Stimulated activated naive CD8-positive, alpha-beta T cell treated with anti-CD3 and anti-CD28 coated beads, Interleukin-15, amount 100 ng/mL, for 72 hours (primary cell): ENCODE measurements at regions not wholly inside any gene's neighbourhood (a gene's known extent, or its start where the extent isn't known, plus 50 kb on each side); places are given as distances from the start of the nearest gene placed in this dataset.

ENCODE experiments used
- ATAC-seq: fragments of 150-1000 bp; cut with Tn5 transposase; 2 replicates; pipeline ENCODE4 v1.10.0; 2021; ENCODE audit warnings: mild to moderate bottlenecking, moderate library complexity
- DNase-seq, 2 donors: peaks; one replicate each; pipeline ENCODE4 v3.0.0; 2021 to 2022
- H3K27ac Mint-ChIP-seq, 2 donors: one replicate each; pipeline ENCODE4 v1.8.0; 2022; ENCODE audit warnings: mild to moderate bottlenecking in 2 of 2, mixed read lengths in 2 of 2, moderate library complexity in 2 of 2
- H3K27me3 Mint-ChIP-seq: one replicate; pipeline ENCODE4 v1.8.0; 2022; ENCODE audit warnings: mixed read lengths
- H3K4me1 Mint-ChIP-seq: one replicate; pipeline ENCODE4 v1.8.0; 2022; ENCODE audit warnings: mild to moderate bottlenecking, mixed read lengths
- H3K4me3 Mint-ChIP-seq, 2 donors: one replicate each; pipeline ENCODE4 v1.8.0; 2022; ENCODE audit warnings: mild to moderate bottlenecking in 2 of 2, mixed read lengths in 2 of 2, moderate library complexity in 1 of 2
- H3K9me3 Mint-ChIP-seq, 2 donors: one replicate each; pipeline ENCODE4 v1.8.0; 2022; ENCODE audit warnings: mixed read lengths in 2 of 2

- Mint-ChIP-seq H3K4me3 (no peak overlapping the region), H3K4me1 (no peaks in the 10 kb centered on the region), H3K27ac (no peak overlapping the region), H3K9me3 (peaks cover 5 to 8% of the 10 kb centered on the region in 2 donors), H3K27me3 (peaks cover 5% of the 10 kb centered on the region)
- ATAC-seq (no peak), DNase-seq (no peak)
These were observed 89.5 kb upstream of the LYZL1 start for GRCh38 chr10:29199339-29199738.

DNA sequence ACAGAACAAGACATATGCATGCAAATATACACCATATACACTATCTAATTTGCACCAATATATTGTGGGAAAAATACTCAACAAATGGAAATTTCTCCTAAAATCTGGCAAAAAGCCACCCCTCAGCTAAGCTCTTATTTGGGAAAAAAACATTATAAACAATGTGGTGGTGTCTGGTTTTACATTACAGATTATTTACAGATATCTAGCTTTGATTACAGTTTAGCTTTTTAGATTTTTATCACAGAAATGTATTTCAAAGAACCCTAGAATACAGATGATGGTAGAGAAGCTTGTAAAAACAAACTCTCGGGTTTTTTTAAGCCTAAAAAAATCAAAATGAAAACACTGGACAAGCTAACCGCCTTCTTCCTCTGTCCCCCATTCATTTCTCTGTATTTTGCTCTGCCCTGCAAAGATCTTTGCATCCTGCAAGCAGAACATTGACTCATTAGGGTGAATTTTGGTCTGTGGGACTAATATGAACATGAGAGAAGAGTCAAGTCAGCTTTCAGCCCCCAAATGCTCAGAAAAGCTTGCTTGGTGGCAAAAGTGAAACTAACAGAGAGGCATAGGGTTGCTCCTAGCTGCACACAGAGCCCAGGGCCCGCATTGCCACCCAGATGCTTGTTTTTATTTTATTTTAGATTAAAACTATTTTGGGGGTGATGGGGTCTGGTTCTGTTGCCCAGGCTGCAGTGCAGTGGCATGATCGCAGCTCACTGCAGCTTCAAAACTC lies 88.8 kb upstream of the LYZL1 start:
- H3K9me3 Mint-ChIP-seq, result peaks cover under 1 to 2% of the 10 kb centered on the region in 2 donors
- H3K4me1 Mint-ChIP-seq, result no peaks in the 10 kb centered on the region
- DNase-seq, result no peak
- no peak overlapping the region for H3K4me3 Mint-ChIP-seq
- H3K27me3 Mint-ChIP-seq, result peaks cover 12% of the 10 kb centered on the region
- H3K27ac Mint-ChIP-seq, result no peak overlapping the region
- no peak for ATAC-seq

- no peaks in the 10 kb centered on the region for H3K4me1 Mint-ChIP-seq
- H3K27ac Mint-ChIP-seq, result no peak overlapping the region
- DNase-seq (no peak), ATAC-seq (no peak)
- H3K9me3 Mint-ChIP-seq, result no peaks in the 10 kb centered on the region
- H3K27me3 Mint-ChIP-seq, result peaks cover 24% of the 10 kb centered on the region
- H3K4me3 Mint-ChIP-seq, result no peak overlapping the region
These were observed 86.4 kb upstream of the LYZL1 start for GRCh38 chr10:29202386-29202940.

GRCh38 chr10:29203432-29203831 lies 85.4 kb upstream of the LYZL1 start:
- Mint-ChIP-seq H3K4me3 (no peak overlapping the region), H3K9me3 (no peaks in the 10 kb centered on the region), H3K27ac (no peak overlapping the region), H3K27me3 (peaks cover 24% of the 10 kb centered on the region), H3K4me1 (no peaks in the 10 kb centered on the region)
- ATAC-seq (no peak), DNase-seq (no peak)

- no peak for DNase-seq
- Mint-ChIP-seq H3K4me3 (no peak overlapping the region), H3K4me1 (no peaks in the 10 kb centered on the region), H3K27ac (no peak overlapping the region), H3K9me3 (peaks cover 0 to 5% of the 10 kb centered on the region in 2 donors), H3K27me3 (peaks cover 24% of the 10 kb centered on the region)
- ATAC-seq, result no peak
These were observed 84.6 kb upstream of the LYZL1 start for GRCh38 chr10:29204070-29204800.

GRCh38 chr10:29205787-29206186 lies 83.1 kb upstream of the LYZL1 start:
- DNase-seq, result no peak
- ATAC-seq, result no peak
- peaks cover 0 to 5% of the 10 kb centered on the region in 2 donors for H3K9me3 Mint-ChIP-seq
- no peaks in the 10 kb centered on the region for H3K4me1 Mint-ChIP-seq
- peaks cover 24% of the 10 kb centered on the region for H3K27me3 Mint-ChIP-seq
- H3K27ac Mint-ChIP-seq, result no peak overlapping the region
- no peak overlapping the region for H3K4me3 Mint-ChIP-seq

DNA sequence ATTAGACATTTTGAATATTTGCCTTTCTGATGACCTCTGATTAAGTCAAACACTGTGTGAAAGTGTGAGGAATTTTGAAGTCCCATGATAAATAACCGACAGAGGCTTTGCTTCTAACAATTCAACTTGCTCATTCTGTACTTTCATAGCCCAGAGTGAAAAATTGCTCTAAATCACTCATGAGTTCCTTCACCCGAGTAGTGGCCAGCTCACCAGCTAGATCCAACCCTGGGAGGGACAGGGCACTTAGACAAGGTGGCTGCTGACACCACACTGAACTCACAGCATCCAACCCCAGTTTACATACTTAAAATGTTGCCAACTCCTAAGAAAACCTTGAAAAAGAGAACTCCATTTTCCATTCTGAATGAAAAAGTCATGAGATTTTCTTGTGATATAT lies 80.0 kb upstream of the LYZL1 start:
- Mint-ChIP-seq H3K27ac (no peak overlapping the region), H3K4me1 (no peaks in the 10 kb centered on the region), H3K4me3 (no peak overlapping the region), H3K9me3 (peaks cover 0 to 11% of the 10 kb centered on the region in 2 donors), H3K27me3 (peaks cover 24% of the 10 kb centered on the region)
- DNase-seq, result no peak
- no peak for ATAC-seq

DNA sequence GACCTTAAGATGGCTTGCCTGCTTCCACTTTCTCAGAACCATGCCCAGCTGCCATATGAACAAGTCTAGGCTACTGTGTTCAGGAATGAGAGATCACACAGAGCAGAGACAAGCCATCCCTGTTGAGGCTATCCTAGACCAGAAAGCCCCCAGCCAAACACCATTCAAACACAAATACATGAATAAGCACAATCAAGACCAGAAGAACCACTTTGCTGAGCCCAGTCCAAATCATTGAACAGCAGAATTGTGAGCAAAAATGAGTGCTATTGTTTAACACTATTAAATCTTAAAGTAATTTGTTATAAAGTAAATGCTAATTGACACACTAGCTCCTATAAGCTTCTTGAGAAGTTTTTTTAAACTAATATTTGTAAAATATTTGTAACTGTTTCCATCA lies 79.0 kb upstream of the LYZL1 start:
- peaks cover 0 to 11% of the 10 kb centered on the region in 2 donors for H3K9me3 Mint-ChIP-seq
- H3K27me3 Mint-ChIP-seq, result peaks cover 14% of the 10 kb centered on the region
- H3K4me3 Mint-ChIP-seq, result no peak overlapping the region
- no peaks in the 10 kb centered on the region for H3K4me1 Mint-ChIP-seq
- H3K27ac Mint-ChIP-seq, result no peak overlapping the region
- ATAC-seq (no peak), DNase-seq (no peak)

DNA sequence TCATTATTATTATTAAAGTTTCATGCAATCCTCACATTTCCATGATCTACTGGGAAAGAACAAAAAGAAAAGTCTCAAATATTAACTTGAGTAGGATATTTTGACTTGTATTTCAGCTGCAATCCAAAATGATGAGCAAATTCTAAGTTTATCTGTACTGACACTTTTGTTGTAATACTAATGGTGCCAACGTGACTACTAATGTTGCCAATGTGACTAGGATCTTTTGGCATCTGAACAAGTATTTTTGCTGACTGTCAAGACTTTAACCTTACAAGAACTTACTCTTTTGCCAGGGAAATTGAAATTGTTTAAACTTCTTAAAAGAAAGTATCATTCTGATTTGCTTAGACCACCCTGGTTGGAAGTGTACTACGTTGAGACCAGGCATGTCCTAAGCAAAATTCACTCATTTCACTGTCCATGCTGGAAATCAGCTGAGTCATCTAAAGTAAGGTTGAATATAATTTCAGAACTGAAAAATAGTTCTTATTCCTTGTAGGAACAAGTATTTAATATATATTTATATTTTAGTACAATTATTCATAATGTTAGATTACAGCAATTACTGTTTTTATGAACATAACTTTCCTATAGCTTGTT lies 78.5 kb upstream of the LYZL1 start:
- DNase-seq (no peak), ATAC-seq (no peak)
- Mint-ChIP-seq H3K27me3 (peaks cover 18% of the 10 kb centered on the region), H3K4me3 (no peak overlapping the region), H3K4me1 (no peaks in the 10 kb centered on the region), H3K9me3 (peaks cover 0 to 11% of the 10 kb centered on the region in 2 donors), H3K27ac (no peak overlapping the region)

- Mint-ChIP-seq H3K4me3 (no peak overlapping the region), H3K9me3 (peaks cover 0 to 11% of the 10 kb centered on the region in 2 donors), H3K27me3 (peaks cover 7% of the 10 kb centered on the region), H3K4me1 (no peaks in the 10 kb centered on the region), H3K27ac (no peak overlapping the region)
- ATAC-seq (no peak), DNase-seq (no peak)
These were observed 76.3 kb upstream of the LYZL1 start for GRCh38 chr10:29212597-29212996.

DNA sequence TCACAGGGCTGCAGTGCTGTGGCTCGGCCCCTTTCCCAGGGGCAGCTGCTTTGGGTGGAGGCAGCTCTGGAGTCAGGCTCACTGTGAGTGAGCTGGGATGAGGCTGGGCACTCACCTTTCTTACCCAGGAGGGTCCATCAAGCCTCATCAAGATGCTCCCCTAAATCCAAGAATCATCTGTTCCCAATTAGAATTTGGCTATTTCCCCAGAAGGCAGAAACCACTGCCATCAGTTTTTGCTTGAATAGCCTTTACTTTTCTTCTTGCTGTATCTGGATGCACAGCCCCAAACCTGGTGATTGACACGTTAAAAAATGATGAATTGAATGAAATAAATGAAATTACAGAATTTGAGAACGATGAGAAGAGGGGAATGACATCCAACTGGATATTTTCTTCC lies 74.3 kb upstream of the LYZL1 start:
- peaks cover 14% of the 10 kb centered on the region for H3K27me3 Mint-ChIP-seq

DNA sequence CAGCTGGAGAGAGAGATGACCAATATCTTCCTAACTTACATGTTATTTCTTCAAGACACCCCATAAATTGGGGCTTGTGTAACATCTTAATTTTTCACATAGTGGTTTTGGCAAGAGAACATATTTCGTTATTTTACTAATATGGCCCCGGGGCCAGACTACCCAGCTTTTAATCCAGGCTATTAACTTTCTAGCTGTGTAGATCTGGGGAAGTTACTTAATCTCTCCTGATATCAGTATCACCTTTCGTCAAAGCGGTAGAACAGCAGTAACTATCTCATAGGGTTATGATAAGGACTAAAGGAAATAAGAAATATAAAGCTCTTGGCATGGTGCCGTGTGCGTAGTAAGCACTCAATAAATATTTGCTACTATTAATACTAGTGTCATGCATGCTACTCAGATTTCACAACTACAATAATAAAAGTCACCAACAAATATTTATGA lies 71.6 kb upstream of the LYZL1 start:
- DNase-seq (no peak), ATAC-seq (no peak)
- H3K27ac Mint-ChIP-seq, result no peak overlapping the region
- no peak overlapping the region for H3K4me3 Mint-ChIP-seq
- H3K27me3 Mint-ChIP-seq, result peaks cover 35% of the 10 kb centered on the region
- H3K9me3 Mint-ChIP-seq, result peaks cover 0 to 3% of the 10 kb centered on the region in 2 donors
- H3K4me1 Mint-ChIP-seq, result no peaks in the 10 kb centered on the region

More for the DNA sequence above, 74.3 kb upstream of the LYZL1 start:
- ATAC-seq (no peak), DNase-seq (no peak)
- Mint-ChIP-seq H3K27ac (no peak overlapping the region), H3K4me3 (no peak overlapping the region), H3K9me3 (peaks cover 0 to 6% of the 10 kb centered on the region in 2 donors), H3K4me1 (no peaks in the 10 kb centered on the region)

- no peak overlapping the region for H3K27ac Mint-ChIP-seq
- H3K4me3 Mint-ChIP-seq, result no peak overlapping the region
- no peaks in the 10 kb centered on the region for H3K9me3 Mint-ChIP-seq
- no peak for ATAC-seq
- peaks cover 33% of the 10 kb centered on the region for H3K27me3 Mint-ChIP-seq
- H3K4me1 Mint-ChIP-seq, result no peaks in the 10 kb centered on the region
- DNase-seq, result no peak
These were observed 65.5 kb upstream of the LYZL1 start for GRCh38 chr10:29223326-29223725.

DNA sequence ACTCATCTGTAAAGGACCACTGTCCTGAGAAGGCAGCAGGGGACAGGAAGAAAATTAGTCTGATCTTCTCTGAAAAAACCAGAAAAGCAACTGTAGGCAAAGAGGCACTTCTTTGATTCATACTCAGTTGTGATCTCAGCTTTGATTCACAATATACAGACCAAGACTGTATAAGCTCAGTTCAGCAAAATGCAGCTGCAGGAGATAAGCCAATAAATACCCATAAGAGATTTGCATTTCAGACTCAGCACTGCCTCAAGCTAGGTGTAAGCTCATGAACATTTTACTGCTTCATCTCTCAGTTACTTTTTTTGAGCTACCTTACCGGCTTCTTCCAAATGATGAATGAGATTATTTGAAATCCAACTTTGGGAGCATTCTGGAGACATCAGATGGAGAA lies 64.2 kb upstream of the LYZL1 start:
- Mint-ChIP-seq H3K9me3 (no peaks in the 10 kb centered on the region), H3K4me1 (no peaks in the 10 kb centered on the region), H3K27me3 (peaks cover 35% of the 10 kb centered on the region), H3K4me3 (no peak overlapping the region), H3K27ac (no peak overlapping the region)
- no peak for DNase-seq
- ATAC-seq, result no peak

DNA sequence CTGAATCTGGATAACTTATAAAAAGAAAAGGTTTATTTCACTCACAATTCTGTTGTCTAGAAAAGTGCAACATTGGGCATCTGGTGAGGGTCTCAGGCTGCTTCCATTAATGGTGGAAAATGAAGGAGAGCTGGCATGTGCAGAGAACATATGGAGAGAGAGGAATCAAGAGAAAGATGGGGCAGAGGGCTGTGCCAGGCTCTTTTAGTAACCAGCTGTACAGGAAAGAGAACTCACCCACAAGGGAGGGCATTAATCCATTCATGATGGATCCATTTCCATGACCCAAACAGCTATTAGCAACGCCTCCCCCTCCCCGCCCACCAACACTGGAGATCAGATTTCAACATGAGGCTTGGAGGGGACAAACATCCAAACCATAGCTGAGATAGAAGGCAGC lies 61.7 kb upstream of the LYZL1 start:
- no peak for DNase-seq
- H3K27me3 Mint-ChIP-seq, result peaks cover 34% of the 10 kb centered on the region
- no peak overlapping the region for H3K27ac Mint-ChIP-seq
- no peak for ATAC-seq
- no peaks in the 10 kb centered on the region for H3K4me1 Mint-ChIP-seq
- no peak overlapping the region for H3K4me3 Mint-ChIP-seq
- H3K9me3 Mint-ChIP-seq, result no peaks in the 10 kb centered on the region

GRCh38 chr10:29228562-29228961 lies 60.3 kb upstream of the LYZL1 start:
- H3K27ac Mint-ChIP-seq, result no peak overlapping the region
- H3K4me3 Mint-ChIP-seq, result no peak overlapping the region
- no peak for DNase-seq
- no peaks in the 10 kb centered on the region for H3K9me3 Mint-ChIP-seq
- peaks cover 25% of the 10 kb centered on the region for H3K27me3 Mint-ChIP-seq
- no peak for ATAC-seq
- H3K4me1 Mint-ChIP-seq, result no peaks in the 10 kb centered on the region
